HG03060 (cell line): ENCODE measurements at regions not wholly inside any gene's neighbourhood (a gene's known extent, or its start where the extent isn't known, plus 50 kb on each side); places are given as distances from the start of the nearest gene placed in this dataset.

Source experiments
- ATAC-seq: cut with Tn5 transposase; IDR thresholded peaks from one replicate; pipeline ENCODE4 v1.9.1; 2021; ENCODE audit warnings: low read depth, moderate number of reproducible peaks; ENCODE audit not compliant: unreplicated experiment

DNA sequence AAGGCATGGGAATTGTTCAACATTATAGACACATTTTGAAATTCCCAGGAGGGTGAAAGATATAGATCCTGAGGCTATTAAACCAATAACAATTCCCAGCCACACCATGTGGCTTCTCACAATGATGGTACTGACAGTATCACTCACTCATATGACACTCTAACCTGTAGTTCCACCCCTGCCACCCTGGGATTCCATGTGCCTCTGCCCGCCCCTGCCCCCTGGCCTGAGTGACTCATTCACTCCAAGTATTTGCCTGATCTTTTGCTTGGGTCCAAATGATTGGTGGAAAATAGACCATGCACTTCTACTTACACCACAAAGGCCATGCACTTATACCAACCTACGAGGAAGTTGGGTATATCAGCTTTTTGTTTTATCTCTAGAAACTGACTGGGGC, 305.2 kb upstream of the DAB2 start:
- no peak for ATAC-seq

DNA sequence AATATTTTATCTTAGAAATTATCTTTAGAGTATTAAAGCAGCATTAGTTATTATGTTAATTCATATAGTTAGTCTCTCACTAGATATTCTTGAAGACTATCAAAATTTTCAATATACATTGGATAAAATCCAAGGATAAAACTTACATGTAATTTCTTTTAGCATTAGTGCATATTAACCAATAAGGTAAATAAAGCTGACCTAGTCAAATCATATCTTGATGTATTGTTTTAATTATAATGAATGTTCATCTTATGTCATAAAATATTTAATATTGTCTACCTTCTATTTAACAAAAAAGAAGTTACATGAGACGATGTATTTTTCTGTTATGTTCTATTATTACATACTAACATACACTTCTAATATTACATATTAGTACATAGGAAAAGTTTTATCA, 301.7 kb upstream of the DAB2 start:
- ATAC-seq = no peak

DNA sequence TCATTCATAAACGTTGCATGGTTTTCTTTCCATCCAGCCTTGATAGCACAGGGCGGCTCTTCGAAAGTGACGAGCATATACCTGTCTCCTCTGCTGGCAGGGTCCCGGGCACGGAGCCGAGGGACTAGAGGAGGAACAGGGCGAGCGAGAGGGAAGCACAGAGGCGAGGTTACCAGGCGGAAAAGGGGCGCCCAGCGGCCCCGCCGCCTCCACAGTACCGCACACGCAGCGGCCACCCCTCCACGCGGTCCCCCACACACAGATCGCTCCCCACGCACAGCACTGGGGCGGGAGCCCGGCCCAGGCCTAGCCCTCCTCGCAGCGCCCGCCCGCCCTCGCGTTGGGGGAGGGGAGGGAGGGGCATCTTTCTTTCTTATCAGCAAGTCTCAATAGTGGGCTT, 296.6 kb upstream of the DAB2 start:
- no peak for ATAC-seq

DNA sequence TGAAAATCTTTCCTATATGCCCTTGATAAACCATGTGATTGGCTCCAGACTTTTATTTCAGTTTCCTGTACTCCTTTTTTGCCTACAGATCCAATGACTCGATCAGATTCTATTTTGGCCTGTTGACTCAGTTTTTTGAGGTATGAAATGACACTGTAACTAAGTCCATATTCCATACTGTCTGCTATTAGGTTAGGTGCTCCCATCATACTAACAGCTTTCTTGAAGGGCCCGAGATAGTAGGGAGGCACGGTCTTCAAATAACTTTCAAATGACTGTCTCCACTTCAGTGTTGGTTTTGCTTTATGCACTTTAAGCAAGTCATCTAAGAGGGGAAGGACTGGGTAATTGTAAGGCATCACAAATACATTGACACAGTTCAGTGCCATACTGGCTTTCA, 295.4 kb upstream of the DAB2 start:
- no peak for ATAC-seq

DNA sequence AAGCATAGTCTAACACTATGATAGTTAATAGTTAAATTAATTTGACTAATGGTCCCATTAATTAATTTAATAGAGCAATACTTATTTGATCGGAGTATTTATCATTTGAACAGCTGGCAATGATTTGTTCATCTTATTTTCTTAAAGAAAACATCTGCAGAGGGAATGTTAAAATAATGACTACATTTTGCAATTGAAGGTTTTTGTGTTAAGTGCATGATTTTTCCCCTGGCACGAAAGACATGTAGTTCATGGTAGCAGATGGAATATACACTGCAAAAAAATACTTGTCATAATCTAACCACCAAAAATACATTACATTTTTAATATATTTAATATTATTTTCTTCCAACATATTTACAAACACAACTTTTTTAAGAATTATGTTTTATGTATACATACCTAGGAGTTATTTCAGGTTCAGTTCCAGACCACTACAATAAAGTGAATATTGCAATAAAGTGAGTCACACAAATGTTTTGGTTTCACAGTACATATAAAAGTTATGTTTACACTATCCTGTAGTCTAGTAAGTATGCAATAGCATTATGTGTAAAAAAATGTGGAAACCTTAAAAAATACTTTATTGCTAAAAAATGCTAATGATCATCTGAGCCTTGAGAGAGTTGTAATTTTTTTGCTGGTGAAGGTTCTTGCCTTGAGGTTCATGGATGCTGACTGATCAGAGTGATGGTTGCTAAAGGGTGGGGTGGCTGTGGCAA, 292.6 kb upstream of the DAB2 start:
- ATAC-seq = no peak

DNA sequence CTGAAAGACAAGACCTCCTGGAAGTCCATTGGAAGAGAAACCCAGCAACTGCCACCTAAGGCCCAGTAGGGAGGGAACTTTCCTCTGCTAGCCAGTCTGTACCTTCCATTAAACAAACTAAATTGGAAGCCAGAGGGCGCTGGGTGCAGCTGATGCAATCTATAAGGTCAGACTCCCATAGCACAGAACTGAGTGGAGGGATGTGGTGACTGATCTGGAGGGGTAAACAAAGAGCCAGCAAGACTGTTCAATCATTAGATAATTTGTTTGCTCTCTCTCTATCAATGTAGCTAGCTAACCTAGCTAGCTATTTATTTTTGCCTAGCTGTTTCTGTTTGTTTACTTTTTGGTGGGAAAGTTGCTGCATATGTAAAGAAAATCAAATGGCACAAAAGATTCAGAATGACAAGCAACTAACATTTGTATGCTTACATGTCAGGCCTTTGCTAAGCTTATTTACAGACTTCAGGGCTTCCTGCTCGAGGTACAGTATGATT, 291.8 kb upstream of the DAB2 start:
- ATAC-seq = no peak

DNA sequence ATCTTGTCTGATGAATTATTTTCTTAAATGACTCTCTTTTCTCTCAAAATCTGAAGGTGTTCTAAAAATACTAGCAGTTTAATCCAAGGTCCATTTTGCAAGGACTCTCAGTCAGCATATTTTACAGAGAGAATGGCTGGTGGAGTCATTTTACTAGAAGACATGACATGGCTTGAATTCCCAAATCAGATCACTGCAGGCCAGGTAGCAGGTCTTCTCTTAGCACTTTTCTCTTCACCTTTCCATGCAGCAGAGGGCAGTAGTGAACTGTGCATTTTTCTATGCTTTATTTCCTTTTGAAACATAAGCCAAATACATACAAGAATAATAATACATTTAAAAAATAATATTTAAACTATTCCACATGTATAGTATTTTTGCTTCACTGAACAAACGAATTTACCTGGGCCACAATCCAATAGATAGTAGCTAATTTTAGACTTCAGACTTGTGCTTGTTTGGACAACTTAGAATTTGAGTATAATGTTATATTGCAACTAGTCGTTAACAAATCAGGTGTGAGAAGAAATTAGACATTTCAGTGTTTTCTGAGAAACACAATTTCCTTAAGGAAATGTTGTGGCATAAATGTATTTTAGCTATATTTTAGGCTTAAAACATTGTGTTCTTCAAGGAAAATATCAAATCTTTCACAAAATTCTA, 289.4 kb upstream of the DAB2 start:
- ATAC-seq = no peak

DNA sequence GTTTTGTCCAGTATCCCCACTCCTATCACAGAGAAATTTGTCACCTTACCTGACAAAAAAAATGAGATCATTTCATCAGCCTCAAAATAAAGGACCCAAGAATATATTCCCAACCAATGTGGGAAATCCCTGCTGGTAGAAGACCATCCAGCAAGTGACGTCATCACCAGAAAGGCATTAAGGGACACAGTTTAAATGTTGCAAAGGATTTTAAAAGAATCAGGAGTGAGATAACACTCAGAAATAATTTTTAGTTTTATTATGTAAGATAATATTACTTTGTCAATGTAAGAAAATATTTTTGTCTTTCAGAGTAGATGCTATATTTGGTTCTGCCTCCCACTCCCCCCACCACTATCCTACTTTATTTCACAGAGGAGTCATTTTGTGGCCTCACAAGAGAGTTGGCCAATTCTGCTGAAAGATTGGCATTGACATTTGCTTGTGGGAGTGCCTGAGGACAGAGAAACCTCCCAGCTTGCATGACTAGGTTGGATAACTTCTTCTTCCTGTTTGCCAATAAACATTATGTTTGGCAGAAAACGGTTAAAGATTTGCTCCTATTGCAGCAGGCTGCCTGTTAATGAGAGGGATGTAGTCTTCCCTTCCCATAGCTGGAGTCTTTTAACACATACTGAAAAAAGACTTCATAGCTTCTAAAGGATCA, 288.6 kb upstream of the DAB2 start:
- no peak for ATAC-seq

DNA sequence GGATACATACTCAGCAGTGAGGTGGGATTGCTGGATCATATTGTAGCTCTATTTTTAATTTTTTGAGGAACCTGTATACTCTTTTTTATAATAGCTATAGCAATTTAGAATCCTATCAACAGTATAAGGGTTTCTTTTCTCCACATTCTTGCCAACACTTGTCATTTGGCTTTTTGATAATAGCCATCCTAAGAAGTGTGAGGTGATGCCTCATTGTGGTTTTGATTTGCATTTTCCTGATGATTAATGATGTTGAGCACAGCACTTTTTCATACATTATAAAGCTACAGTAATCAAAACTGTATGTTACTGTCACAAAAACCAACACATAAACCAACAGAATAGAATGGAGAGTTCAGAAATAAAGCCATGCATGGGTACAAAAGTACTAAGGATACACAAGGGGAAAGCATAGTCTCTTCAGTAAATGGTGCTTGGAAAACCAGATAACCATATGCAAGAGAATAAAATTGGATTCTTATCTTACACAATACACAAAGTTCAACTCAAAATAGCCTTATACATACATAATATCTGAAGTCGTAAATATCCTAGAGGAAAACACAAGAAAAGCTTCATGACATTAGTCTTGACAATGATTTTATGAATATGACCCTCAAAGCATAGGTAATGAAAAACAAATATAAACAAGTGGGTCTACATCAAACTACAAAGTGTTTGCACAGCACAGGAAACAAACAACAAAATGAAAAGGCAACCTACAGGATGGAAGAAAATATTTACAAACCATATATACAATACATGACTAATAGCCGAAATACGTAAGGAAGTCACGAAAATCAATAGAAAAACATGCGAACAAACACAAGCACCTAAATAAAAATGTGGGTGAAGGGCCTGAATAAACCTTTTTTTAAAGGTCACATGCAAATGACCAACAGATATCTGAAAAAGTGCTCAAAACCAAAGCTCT, 287.8 kb upstream of the DAB2 start:
- ATAC-seq = no peak

DNA sequence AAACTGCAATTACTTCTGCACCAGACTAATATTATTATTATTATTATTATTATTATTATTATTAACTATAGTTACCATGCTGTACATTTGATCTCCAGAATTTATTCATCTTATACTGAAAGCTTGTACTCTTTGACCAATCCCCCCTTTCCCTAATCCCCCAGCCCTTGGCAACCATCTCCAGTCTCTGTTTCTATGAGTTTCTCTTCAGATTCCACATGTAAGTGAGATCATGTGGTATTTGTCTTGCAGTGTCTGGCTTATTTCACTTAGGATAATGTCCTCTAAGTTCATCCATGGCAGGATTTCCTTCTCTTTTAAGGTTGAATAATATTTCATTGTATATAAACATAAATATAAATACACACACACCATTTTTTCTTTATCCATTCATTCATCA, 287.0 kb upstream of the DAB2 start:
- ATAC-seq = no peak

DNA sequence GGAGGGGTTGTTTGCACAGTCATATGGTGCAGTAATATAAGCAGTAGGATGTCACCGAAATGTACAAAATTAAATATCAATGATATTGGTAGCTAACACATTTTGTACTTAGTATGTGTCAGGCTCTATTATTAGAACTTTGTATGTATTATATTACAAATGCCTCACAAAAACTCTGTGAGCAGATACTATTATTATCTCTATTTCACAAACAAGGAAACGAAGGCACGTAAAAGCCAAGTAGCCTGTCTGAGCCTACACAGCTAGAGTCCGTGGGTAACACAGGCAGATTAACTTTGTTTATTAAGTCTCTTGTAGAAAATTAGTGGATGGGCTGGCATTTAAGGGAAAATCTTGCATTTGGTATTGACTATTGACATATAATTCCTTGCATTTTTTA, 284.3 kb upstream of the DAB2 start:
- no peak for ATAC-seq

DNA sequence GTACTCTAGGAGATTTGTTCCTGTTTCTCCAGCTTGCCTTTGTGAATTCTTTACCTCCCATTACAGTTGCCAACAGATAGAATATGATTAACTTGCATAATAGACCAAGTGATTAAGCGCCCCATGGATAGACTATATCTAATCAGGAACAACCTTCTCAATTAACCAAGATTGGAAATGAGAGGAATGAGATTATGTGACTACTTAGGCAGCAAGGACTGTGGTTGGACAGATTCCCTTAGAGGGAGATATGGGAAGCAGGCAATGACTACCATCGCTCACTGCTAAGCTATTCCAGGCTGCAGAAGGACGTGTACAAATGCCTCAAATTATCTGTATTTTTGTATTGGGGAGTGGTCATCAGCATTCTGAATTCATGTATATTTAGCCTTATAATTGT, 278.1 kb upstream of the DAB2 start:
- ATAC-seq = no peak

DNA sequence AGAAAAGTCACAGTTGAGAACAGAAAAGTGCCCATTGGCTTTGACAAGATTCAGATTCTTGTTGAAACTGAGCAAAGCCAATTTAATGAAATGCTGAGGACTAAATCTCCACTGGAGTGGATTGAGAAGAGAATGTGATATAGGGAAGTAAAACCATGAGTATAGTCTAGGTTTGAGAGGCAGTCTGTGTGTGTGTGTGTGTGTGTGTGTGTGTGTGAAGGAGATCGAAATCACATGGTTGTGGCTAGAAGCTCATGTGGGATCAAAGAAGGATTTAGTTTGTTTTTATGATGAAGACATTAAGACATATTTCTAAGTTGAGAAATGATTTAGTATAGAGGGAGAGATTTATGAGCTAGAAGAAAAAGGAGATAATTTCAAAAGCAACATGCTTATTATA, 275.7 kb upstream of the DAB2 start:
- ATAC-seq = no peak

DNA sequence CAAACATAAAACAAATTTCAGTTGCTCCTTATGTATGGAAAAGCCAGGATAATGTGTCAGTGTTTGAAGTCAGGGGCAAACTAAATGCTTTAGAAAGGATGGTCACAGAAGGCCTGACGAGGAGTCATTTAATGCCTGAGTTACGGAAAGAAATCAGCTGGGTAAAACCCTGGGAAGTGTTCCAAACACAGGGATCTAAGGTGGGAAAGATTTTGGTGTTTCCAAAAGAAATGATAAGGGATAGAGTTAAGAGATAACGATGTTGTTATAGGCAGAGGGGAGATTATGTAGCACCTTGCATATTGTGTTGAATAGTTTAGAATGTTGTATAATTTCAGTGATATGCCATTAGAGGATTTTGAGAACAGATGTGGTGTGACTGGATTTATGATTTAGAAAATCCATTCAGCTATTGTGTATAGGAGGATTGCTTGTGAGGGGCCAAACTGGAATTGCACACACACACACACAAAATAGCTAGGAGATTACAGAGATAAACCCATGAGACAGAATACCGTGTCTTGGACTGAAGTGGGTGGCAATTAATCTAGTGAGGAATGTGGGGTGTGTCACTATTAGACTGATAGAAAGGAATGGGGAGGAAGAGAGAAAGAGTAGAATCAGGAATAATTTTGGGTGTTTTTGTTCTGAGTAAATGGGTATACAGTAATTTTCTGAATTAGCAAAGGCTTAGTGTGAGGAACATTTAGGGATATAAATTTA, 274.2 kb upstream of the DAB2 start:
- ATAC-seq = no peak

DNA sequence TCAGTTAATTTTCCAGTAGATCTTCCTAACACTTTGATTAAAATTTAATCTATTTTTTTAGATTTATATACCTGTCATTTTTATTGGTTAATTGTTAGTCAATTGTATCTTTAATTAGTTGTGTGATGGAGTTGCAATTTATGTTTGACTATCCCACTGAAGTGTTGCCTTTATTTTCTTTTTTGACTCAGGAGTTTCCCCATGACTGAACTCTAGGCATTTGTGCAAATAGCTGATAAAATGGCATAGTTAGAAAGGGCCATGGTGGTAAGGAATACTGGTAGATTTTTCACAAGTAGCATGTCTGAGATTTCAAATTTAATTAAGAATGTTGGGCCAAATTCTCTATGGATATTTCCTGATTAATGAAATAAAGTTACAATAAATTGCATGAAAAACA, 273.1 kb upstream of the DAB2 start:
- no peak for ATAC-seq

DNA sequence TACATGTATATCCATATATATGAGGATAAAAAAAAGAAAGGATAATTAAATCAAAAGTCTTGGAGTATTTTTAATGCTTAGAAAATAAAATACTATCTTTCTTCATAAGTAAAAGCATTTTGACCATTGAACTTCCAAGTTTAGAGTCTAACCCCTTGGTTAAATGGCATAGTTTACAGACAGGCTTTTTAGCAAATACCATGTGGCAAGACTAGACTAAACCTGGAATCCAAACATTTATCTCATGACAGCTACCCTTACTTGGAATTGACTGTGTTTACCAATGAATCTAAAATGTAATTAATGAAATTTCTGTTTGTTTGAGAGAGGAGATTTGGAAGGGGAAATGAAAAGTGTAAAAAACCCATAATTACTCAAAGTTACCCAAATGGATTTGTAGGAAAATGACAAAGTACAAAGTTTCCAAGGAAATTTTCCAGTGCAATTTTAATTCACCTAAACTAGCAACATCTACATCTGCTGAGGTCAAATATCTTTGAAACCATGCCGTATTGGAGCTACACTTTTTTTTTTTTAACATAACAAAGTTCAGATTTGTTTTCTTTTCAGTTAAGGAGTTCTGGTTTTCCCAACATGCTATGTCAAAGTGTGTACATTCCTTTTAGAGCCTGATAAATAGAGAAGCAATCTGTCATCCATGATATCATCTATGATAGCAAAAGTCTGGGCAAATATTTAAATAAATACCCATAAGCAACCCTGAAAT, 272.1 kb upstream of the DAB2 start:
- ATAC-seq = no peak

DNA sequence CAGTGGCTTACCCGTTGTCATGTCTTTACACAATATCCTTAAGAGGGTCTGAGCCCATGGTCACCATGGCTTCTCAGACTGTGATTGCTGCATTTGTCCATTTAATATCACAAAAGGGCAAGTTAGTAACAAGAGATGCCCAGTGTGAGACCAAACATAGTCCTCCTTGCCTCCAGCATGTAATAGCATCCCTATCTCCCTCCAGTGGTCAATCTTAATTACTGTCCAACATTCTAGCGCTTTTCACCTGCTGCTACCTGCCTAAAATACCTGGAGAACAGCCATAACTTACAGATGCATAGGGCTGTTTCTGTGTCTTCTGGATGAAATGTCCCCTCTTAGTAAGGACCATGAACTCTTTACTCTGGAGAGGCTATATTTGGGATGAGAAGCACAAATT, 267.2 kb upstream of the DAB2 start:
- no peak for ATAC-seq

DNA sequence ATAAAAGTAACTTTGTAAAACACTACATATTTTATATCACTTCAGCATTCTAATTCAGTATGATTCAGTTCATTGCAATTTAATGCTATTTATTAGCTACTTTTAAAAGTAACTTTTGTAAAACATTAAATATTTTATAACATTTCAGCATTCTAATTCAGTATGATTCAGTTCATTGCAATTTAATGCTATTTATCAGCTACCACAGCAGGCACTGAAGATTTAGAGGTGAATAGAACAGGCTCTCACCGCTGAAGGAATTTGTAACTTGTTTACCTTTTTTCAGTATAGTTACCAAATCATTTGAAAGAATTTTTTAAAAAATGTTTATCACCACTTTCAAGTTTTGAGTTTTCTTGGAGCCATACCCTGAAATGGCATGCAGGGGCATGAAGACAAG, 266.4 kb upstream of the DAB2 start:
- ATAC-seq = no peak

DNA sequence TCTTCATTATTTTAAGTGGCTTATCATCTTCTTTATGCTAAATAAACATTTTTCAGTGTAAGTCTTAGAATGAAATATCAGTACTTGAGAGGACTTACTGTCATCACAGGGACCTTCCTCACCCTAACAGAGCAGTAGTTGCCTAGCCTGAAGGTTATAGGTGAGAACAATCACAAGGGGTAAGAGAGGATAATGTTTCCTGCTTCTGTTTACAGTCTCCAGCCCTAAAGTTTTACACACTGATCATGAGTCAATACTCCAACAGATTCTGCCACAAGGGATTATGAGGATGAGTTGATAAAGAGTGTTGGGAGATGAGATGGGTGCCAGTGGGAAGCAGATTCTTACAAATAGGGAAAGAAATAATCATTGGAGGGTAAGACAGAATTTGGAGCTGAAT, 265.1 kb upstream of the DAB2 start:
- no peak for ATAC-seq
